Spleen (tissue), 11 donors: ENCODE measurements at regions not wholly inside any gene's neighbourhood (a gene's known extent, or its start where the extent isn't known, plus 50 kb on each side); places are given as distances from the start of the nearest gene placed in this dataset.

ENCODE experiments used
- DNase-seq: peaks from one replicate; pipeline ENCODE4 v3.0.0-alpha.2; 2020
- H3K27ac ChIP-seq, 8 donors: fragments of 200-600 bp; sonication (generic) in 7 of 8; 1 replicate in 4 of 8; 2 replicates in 4 of 8; pipeline versions ENCODE4 v1.5.0 to v1.8.0; 2016 to 2021; ENCODE audit warnings: inconsistent platforms in 4 of 8, mild to moderate bottlenecking in 4 of 8, moderate library complexity in 1 of 8
- H3K27me3 ChIP-seq, 7 donors: fragments of 200-600 bp; sonication (generic) in 6 of 7; replicated peaks in 1 of 7; 1 replicate in 4 of 7; 2 replicates in 3 of 7; pipeline versions ENCODE4 v1.5.0 to v1.8.0; 2016 to 2021; ENCODE audit warnings: inconsistent platforms in 3 of 7, mild to moderate bottlenecking in 1 of 7
- H3K36me3 ChIP-seq, 6 donors: fragments of 200-600 bp; sonication (generic) in 5 of 6; 1 replicate in 4 of 6; 2 replicates in 2 of 6; pipeline versions ENCODE4 v1.5.0 to v1.8.0; 2016 to 2021; ENCODE audit warnings: inconsistent platforms in 2 of 6
- H3K4me1 ChIP-seq, 6 donors: fragments of 200-600 bp; sonication (generic) in 5 of 6; 1 replicate in 3 of 6; 2 replicates in 3 of 6; pipeline versions ENCODE4 v1.5.0 to v1.8.0; 2016 to 2021; ENCODE audit warnings: inconsistent platforms in 3 of 6
- H3K4me3 ChIP-seq, 8 donors: fragments of 200-600 bp; sonication (generic) in 7 of 8; 1 replicate in 4 of 8; 2 replicates in 4 of 8; pipeline versions ENCODE4 v1.5.0 to v1.8.0; 2016 to 2021; ENCODE audit warnings: inconsistent platforms in 4 of 8, mild to moderate bottlenecking in 4 of 8, moderate library complexity in 2 of 8
- H3K9me3 ChIP-seq, 8 donors: fragments of 200-600 bp; sonication (generic) in 7 of 8; 1 replicate in 4 of 8; 2 replicates in 4 of 8; pipeline versions ENCODE4 v1.5.0 to v1.8.0; 2016 to 2021; ENCODE audit warnings: inconsistent platforms in 4 of 8
- POLR2A ChIP-seq, 3 donors: fragments of 450-650 bp; IDR thresholded peaks; one replicate each; pipeline ENCODE4 v1.5.1; 2017; ENCODE audit warnings: antibody characterized with exemption in 3 of 3, mild to moderate bottlenecking in 1 of 3
- POLR2AphosphoS5 ChIP-seq, 3 donors: sonication (generic); formaldehyde crosslinking; IDR thresholded peaks; one replicate each; pipeline ENCODE4 v1.5.1; 2017; ENCODE audit warnings: antibody characterized with exemption in 3 of 3
- WGBS, 5 donors: extraction: QIAGEN DNeasy Blood & Tissue Kit in 3 of 5; methylation state at CpG; one replicate each; pipeline versions ENCODE4 v1.1.5 to v1.1.7; 2013 to 2018; 5-methylcytosine and 5-hydroxymethylcytosine counted together
- intact Hi-C: fragments of 100-400 bp; cut with DNase I; formaldehyde crosslinking; loops from one replicate; pipeline ENCODE4 v1.15.0; 2023; ENCODE audit warnings: low total_unique reads
- TF ChIP-seq, protein P1 (sequence below), 11 experiments: fragments of 200-600 bp in 7 of 11; fragments of 450-650 bp in 4 of 11; sonication (generic) in 4 of 11; IDR thresholded peaks in 8 of 11; conservative IDR thresholded peaks in 3 of 11; 1 replicate in 7 of 11; 2 replicates in 4 of 11; pipeline versions ENCODE4 v1.4.0 to v1.8.0; 2016 to 2021; ENCODE audit warnings: antibody characterized with exemption in 11 of 11, inconsistent platforms in 4 of 11, mild to moderate bottlenecking in 1 of 11
- donor health status: healthy with polysubstance abuse.
- donor health status: DM: no; HTN: no; CAD: no; lungs with moderate emphysema.
- donor health status: DM: no; HTN: no; CAD: no.
- donor health status: Bipolar disorder and iron deficiency.
- donor health status: healthy.
- donor health status: DM: no; HTN: no; CAD: no.
- donor health status: DM: yes; HTN: yes; CAD: no.

DNA sequence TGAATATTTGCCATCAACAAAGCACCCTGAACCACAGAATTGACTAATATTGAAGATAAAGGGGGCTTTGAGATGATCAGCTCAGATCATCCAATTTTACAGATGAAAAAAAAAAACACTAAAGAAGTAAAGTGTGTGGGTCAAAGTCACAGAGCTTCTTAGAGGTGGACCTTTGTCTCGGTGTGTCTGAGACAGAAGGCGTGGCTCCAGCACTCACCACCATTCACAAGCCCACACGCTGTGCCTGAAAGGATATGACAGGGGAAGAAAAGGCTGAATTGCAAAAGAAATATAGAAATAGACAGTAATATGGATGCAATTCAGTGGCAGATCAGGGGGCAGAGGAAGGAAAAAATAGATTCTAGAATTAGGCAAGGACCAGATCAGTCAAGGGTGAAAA is 114.9 kb upstream of the PLXNA4 start:
- no peaks in the 10 kb centered on the region for H3K4me1 ChIP-seq
- DNase-seq: no peak
- no peaks in the 10 kb centered on the region for H3K36me3 ChIP-seq
- no peak overlapping the region for H3K4me3 ChIP-seq
- peaks cover 0 to 3% (median under 1%) of the 10 kb centered on the region in 8 donors for H3K9me3 ChIP-seq
- peaks cover 0 to 7% (median 0%) of the 10 kb centered on the region in 7 donors for H3K27me3 ChIP-seq
- 77 to 97% (median 92%) methylated on average over 3 of the region's 3 CpGs for WGBS, 5 donors
- TF ChIP-seq, protein P1, sequence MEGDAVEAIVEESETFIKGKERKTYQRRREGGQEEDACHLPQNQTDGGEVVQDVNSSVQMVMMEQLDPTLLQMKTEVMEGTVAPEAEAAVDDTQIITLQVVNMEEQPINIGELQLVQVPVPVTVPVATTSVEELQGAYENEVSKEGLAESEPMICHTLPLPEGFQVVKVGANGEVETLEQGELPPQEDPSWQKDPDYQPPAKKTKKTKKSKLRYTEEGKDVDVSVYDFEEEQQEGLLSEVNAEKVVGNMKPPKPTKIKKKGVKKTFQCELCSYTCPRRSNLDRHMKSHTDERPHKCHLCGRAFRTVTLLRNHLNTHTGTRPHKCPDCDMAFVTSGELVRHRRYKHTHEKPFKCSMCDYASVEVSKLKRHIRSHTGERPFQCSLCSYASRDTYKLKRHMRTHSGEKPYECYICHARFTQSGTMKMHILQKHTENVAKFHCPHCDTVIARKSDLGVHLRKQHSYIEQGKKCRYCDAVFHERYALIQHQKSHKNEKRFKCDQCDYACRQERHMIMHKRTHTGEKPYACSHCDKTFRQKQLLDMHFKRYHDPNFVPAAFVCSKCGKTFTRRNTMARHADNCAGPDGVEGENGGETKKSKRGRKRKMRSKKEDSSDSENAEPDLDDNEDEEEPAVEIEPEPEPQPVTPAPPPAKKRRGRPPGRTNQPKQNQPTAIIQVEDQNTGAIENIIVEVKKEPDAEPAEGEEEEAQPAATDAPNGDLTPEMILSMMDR (IDR thresholded peaks at IDR 0.05 in 8 of 11, conservative IDR thresholded peaks at IDR 0.05 in 3 of 11): no peak
- TF ChIP-seq POLR2AphosphoS5 (IDR thresholded peaks at IDR 0.05) (no peak), POLR2A (IDR thresholded peaks at IDR 0.05) (no peak)
- no peak overlapping the region for H3K27ac ChIP-seq
- intact Hi-C loops: no loop called here

DNA sequence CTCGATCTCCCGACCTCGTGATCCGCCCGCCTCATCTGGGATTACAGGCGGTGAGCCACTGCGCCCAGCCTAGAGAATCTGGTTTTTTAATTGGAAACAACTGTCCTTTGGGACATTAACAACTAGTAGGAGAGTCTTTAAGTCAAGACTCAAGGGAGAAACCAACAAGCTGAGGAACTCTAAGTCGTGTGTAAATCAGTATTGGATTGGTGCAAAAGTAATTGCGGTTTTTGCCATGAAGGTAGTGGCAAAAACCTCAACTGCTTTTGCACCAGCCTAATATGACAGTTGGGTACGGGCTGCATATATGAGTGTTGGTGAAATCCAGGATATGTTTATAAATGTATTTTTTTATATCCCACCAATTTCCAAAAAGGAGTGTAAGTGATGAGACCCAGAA is 113.9 kb upstream of the PLXNA4 start:
- 93 to 97% (median 95%) methylated on average over 10 of the region's 10 CpGs for WGBS, 5 donors
- H3K4me1 ChIP-seq: no peaks in the 10 kb centered on the region
- no peak overlapping the region for H3K27ac ChIP-seq
- no peaks in the 10 kb centered on the region for H3K36me3 ChIP-seq
- peaks cover 0 to 7% (median 0%) of the 10 kb centered on the region in 7 donors for H3K27me3 ChIP-seq
- no peak overlapping the region for H3K4me3 ChIP-seq
- peaks cover 0 to 12% (median 5%) of the 10 kb centered on the region in 8 donors for H3K9me3 ChIP-seq
- intact Hi-C loops: no loop called here
- TF ChIP-seq POLR2AphosphoS5 (IDR thresholded peaks at IDR 0.05) (no peak), POLR2A (IDR thresholded peaks at IDR 0.05) (no peak)
- TF ChIP-seq, protein P1 (IDR thresholded peaks at IDR 0.05 in 8 of 11, conservative IDR thresholded peaks at IDR 0.05 in 3 of 11): no peak
- DNase-seq: no peak

DNA sequence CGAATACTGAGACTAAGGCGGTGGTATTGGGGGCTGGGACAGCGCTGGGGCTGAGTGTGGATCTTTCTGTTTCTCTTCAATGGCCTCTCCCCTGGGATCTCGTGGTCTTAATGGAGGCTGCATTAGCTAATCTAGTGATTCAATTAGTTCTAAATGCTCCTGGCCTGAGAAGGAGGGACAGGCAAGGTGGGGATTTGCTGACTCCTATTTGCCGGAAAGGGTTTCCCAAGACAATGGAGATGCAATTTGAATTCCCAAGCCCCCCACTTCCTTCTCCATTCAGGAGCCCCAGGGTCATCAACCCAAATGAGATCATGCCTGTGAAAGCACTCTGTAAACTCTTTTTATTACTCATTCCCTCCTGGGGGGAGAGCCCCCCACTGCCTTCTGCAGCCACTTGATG is 111.7 kb upstream of the PLXNA4 start:
- no peak overlapping the region for H3K27ac ChIP-seq
- H3K36me3 ChIP-seq: no peaks in the 10 kb centered on the region
- no peak for DNase-seq
- peaks cover 0 to 7% (median 0%) of the 10 kb centered on the region in 7 donors for H3K27me3 ChIP-seq
- intact Hi-C loops: no loop called here
- H3K4me1 ChIP-seq: no peaks in the 10 kb centered on the region
- TF ChIP-seq POLR2AphosphoS5 (IDR thresholded peaks at IDR 0.05) (no peak), POLR2A (IDR thresholded peaks at IDR 0.05) (no peak)
- TF ChIP-seq, protein P1 (IDR thresholded peaks at IDR 0.05 in 8 of 11, conservative IDR thresholded peaks at IDR 0.05 in 3 of 11): no peak
- 75 to 86% (median 84%) methylated on average over 5 of the region's 5 CpGs for WGBS, 5 donors
- no peak overlapping the region for H3K4me3 ChIP-seq
- peaks cover 0 to 12% (median 5%) of the 10 kb centered on the region in 8 donors for H3K9me3 ChIP-seq

DNA sequence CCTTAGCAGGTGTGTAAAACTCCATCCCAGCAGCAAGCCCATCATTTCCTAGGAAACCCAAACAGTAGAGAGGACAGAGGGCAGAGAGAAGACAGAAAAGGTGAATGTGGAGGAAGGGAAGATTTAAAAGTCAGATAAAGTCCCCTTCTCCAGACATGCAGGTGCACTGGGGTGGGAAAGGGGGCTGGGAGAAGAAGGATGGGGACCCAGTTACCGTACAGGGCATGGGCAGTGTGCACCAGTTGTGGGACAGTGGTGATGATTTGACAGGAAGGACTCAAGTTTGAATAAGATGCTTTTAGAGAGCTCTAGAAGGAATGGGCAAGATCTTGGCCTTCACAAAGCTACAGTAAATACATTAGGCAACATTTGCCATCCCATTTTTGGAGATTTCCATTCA is 110.7 kb upstream of the PLXNA4 start:
- no peak overlapping the region for H3K4me3 ChIP-seq
- H3K36me3 ChIP-seq: no peaks in the 10 kb centered on the region
- WGBS, 5 donors: 67 to 100% (median 94%) methylated on average over 1 of the region's 1 CpG
- peaks cover 0 to 12% (median 5%) of the 10 kb centered on the region in 8 donors for H3K9me3 ChIP-seq
- TF ChIP-seq POLR2A (IDR thresholded peaks at IDR 0.05): no peak
- TF ChIP-seq POLR2AphosphoS5 (IDR thresholded peaks at IDR 0.05): no peak
- no peaks in the 10 kb centered on the region for H3K4me1 ChIP-seq
- no peak for DNase-seq
- intact Hi-C loops: no loop called here
- H3K27me3 ChIP-seq: peaks cover 0 to 7% (median 0%) of the 10 kb centered on the region in 7 donors
- no peak overlapping the region for H3K27ac ChIP-seq

DNA sequence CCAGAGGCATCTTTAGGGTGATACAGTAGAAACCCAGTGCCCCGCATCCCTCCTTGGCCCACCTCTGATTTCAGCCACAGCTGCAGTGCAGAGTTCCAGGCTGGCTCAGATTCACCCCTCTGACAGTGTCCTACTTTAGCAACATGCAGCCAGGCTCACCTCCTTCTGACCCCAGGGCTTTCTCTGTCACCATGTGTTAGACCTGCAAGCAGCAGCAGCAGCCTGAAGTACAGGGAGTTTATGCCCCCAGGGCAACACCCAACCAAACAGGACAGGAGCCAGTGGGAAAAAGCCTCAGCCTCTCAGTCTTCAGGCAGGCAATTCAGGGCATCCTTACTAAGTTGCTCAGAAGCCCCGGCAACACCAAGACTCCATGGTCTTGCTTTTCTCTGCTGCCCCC is 109.0 kb upstream of the PLXNA4 start:
- Histone ChIP-seq H3K4me1 (no peaks in the 10 kb centered on the region), H3K4me3 (no peak overlapping the region), H3K36me3 (no peaks in the 10 kb centered on the region), H3K27me3 (peaks cover 0 to 7% (median 0%) of the 10 kb centered on the region in 7 donors), H3K9me3 (peaks cover 0 to 12% (median 5%) of the 10 kb centered on the region in 8 donors), H3K27ac (no peak overlapping the region)
- TF ChIP-seq, protein P1 (IDR thresholded peaks at IDR 0.05 in 8 of 11, conservative IDR thresholded peaks at IDR 0.05 in 3 of 11): no peak
- no peak for TF ChIP-seq POLR2A (IDR thresholded peaks at IDR 0.05)
- TF ChIP-seq POLR2AphosphoS5 (IDR thresholded peaks at IDR 0.05): no peak
- DNase-seq: no peak
- WGBS, 5 donors: 92 to 98% (median 94%) methylated on average over 2 of the region's 2 CpGs
- intact Hi-C loops: no loop called here
